DMS114 treated with DMSO at 0.1 percent for 48 hours (cell line): ENCODE measurements at regions not wholly inside any gene's neighbourhood (a gene's known extent, or its start where the extent isn't known, plus 50 kb on each side); places are given as distances from the start of the nearest gene placed in this dataset.
"Not testable (repeated sequence)": the region's sequence is repeated elsewhere in the genome, so short reads cannot be mapped to it uniquely, and the experiment has no call there.

Experiments
- DNase-seq: peaks from one replicate; lab custom pipeline; 2025; ENCODE audit not compliant: unreplicated experiment; lab: John Stamatoyannopoulos, UW

DNA sequence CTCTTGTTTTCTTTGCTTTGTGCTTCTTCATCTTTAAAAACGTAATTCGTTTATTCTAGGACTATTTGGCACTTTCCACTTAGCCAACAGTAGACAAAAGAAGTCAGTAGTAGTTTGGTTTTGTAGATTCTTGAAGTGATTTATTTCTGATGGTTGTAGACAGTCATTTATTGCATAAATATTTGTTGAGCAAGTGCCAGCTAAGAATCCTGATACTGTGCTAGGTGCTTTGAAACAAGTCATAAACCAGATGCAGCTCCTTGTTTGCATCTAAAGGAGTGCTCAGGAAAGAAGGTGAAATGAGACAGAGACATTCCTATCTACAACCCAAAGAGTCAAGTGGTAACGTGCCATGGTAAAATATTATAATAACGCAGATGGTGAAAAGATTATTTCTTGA, 469.1 kb downstream of the GJA1 start:
- no peak for DNase-seq

DNA sequence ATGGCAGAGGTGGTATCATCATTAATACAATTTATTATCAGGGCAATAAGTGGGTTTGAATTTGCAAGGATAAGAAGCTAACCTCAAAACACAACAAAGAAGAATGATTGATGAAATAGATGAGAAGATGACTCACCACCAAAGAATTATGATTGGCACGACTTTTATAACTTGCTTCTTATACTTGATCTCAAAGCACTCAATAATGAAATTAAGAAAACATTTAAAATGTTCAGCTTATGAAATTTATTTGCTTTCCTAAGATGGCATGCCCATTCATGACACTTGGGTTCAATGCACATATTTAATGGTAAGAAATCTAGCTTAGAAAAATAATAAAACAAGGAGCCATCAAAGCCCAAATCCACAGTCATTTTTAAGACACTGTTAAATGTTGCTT, 477.5 kb downstream of the GJA1 start:
- no peak for DNase-seq

DNA sequence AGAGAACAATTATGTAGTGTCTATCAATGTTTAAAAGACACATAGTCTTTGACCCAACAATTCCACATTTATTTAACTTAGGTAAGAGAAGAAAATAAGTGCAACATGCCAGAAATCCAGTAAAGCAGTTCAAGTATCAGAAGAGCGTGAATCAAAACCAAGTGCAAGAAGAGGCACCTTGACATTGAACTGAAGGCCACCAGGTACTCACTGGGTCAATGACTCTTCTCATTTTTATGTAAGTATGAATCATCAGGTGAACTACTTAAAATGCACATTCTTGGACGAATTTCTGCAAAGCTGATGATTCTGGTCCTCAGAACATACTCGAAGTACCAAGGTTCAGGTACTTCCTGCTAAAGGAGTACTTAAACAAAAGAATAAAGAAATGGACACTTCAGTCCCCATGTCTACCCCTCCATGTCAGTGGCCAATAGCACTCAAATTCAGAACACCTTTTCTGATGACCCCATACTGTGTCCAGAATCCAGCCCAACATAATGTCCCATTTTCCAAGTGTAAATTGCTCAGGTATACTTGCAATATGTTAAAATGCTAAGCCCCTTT, 481.9 kb downstream of the GJA1 start:
- no peak for DNase-seq

DNA sequence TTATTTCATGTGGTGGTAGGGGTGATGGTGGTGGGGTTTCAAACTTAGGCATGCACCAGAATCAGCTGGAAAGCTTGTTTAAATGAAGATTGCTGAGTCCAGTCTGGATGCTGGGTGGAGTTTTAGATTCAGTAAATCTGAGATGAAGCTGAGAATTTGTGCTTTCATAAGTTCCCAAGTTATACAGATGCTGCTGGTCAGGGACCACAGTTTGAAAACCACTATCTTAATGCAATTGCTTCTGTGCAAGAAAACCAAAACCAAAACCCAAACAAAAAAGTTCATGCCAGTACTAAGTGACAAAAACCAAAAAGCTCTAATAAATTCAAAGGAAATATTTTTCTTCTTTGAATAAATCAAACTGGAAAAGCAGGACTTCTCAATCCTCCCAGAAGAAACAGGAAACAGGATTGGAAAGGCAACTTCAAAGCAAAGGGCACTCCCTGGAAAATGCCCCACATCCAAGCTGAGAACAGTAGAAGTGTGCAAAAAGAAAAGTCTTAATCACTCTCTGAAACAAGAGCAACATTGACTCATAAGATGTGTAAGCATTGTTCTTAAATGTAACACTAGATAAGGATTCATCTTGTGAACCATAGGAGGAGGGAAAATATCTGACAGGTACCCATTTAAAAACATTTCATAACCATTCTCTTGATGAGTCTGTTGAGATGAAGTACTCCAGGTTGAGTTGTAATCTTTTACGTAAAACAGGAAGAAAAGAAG, 481.5 kb upstream of the HSF2 start:
- no peak for DNase-seq

DNA sequence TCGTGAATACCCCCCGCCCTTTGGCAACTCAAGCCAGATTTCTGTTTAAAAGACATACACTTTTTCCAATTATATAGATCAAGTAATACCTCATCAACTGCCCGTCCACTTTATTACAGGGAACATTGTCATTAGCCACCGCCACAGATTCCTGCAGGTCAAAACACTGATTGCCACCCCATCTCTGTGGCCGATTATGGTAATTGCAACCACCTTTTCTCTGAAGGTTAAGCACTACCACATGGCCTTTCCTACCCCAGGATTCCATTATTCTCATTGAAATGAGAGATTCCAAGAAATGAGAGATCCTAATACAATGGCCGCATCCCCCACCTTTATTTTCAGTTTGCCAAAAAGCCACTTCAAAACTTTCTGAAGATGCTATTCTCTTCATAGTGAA, 478.8 kb upstream of the HSF2 start:
- DNase-seq: no peak

DNA sequence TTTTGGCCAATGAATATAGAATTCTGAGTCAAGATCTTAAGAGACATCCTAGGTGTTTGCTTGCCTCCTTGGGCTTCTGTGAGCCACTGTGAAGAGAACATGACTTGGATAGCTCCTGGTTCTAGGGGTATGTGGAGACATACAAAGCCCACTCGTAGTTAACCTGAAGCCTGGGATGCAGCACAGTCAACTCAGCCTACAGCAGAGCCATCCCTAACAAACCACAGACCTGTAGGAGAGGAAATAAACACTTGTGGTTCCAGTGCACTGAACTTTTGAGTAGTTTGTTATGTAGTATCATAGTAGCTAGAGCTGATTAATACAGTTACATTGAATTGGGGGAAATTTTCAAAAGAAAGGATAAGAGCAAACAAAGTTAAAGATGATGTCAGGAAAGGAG, 474.4 kb upstream of the HSF2 start:
- DNase-seq: no peak

DNA sequence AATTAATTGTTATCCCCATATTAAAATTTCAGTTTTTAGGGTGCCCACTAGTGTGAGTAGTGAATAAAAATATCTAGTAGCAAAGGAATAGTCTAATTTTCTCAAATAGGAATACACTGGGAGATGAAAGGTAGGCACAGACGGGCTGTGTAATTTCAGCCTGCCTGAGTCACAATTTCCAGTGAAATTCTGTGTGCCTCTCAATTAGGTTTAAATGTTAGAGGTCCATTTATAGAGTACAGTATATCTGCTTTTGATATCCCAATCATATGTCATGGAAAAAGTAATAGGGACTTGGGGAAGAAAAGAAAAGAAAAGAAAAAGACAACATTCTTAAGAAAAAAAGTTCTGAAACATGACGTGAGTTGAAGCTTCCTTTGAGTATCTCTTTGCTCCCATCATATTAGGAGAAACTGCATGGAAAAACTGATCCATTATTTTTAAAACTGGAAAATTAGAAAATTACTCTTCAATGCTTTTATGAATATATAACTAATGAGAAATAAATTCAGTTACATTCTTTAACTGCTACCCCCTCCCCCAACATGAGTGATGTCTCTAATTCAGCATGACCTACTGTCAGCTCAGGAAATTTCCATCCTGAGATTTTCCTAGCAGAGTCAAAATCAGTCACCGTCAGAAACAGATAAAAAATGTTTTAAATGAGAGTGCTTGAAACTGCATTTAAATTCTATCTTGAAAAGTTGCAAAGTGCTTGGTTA, 473.8 kb upstream of the HSF2 start:
- no peak for DNase-seq

DNA sequence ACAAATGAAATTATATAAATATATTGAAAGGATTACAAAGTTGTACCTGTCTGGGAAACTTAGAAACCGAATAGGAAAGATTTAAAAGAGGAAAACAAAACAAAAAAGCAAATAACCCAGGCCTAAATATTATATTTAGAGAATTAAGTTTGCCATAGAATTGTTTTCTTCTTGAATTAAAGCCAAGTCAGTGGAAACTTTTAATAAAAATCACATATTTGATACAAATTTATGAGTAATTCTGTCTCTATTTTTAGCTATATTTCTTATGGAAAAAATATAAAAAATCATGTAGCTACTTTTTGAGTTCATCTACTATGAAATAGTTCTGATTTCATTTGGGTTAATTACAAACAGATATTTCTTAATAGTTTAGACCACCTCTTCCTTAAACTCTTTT, 470.2 kb upstream of the HSF2 start:
- no peak for DNase-seq

DNA sequence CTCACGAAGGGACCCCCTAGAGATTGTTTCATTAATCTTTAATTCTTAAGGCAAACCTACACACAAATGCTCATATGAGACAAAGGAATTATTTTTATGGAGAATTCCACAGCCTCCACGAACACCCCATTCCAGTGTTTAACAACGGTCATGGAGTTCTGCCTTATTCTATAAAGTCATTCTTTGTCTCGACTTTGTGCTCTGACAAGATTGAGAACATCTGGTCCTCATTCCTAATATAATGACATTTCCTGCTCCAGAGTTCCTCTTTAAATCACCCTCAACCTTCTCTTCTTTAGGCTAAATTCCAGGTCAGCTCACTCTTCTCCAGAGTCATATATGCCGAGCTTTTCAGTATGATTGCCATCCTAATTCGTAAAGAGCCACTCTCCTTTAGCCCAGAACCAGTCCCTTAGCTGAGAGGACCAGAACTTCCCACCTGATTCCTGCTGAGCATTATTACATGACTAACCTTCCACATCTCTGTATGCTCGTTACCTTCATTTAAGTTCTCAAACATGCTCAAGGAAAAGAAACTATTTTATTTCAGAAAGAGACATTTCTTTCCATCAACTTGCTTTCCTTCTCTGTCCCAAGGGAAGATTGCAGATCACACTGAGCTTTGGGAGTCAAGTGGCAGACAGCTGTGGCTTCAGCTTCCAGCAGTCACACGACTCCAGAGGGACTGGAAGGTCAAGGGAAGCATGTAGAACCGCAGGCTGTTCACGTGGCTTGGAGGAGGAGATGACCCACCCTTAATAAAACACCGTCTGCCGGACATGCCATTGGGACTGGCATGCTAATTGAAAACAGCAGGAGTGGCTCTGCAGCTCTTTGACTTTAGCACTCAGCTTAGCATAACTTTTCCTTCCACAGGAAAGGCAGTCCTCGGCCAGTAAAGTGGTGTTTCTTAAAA, 467.1 kb upstream of the HSF2 start:
- peak; percentile 90 for DNase-seq

DNA sequence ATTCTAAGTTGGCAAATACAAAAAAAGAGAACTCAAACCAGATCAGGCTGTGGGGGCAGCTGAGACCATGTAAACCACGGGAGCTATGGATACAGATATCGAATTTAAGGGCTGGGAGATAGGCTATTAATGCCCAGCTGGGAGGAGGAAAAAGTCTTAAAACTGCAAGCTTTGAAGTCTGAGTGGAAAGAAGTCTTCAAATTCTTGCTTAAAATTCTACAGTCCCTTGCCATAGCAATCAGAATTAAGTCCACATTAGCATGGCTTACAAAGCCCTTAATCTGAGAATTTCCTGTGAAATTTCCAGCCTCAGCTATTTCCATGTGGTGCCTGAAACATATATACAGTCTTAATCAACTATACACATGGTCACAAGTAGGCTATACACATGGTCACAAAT, 465.0 kb upstream of the HSF2 start:
- no peak for DNase-seq

DNA sequence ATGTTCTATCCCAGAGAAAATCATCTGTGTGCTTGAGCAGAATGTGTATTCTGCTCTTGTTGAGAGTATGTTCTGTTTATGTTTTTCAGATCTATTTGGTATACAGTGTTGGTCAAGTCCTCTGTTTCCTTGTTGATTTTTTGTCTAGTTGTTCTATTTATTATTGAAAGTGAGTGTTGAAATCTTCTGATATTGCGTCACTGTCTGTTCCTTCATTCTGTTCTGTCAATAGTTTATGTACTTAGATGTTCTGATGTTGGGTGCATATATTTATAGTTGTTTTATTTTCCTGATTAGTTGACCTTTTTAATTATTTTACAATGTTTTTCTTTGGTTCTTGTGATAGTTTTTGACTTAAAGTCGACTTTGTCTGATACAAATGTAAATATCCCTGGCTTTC, 458.7 kb upstream of the HSF2 start:
- no peak for DNase-seq

DNA sequence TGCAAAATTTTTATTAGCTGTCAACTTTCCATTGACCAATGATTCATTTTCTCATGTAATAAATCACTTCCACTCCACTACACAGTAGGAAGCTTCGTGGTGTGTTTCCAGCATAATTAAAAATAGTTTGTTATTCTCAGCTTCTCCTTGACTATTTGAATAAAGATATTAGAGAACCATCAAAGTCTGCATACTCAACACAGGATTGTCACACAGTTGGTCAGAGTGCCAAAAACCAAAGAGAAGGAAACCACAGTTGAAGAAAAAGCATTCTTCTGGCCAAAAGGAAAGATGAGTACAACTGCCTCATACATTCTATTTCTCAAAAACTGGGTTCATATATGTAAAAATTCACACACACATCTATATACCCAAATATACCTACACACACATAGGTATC, 455.1 kb upstream of the HSF2 start:
- no peak for DNase-seq

DNA sequence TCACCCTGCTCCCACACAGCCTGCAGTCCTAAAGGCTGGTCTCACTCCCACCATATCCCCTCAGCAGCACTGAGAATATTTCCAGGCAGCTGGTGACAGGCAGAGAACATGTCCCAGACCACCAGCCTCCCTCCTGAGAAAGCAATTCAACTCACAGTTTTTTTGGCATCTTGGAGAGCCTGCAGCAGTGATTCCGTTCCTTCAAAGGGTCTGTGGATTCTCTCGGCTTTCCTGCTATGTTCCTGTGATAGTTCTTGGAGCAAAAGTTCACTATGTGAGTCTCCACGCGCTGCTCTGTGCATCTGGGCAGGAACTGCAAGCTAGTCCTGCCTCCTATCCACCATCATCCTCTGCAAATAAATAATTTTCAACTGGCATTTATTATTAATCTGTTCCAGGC, 448.3 kb upstream of the HSF2 start:
- DNase-seq: no peak

DNA sequence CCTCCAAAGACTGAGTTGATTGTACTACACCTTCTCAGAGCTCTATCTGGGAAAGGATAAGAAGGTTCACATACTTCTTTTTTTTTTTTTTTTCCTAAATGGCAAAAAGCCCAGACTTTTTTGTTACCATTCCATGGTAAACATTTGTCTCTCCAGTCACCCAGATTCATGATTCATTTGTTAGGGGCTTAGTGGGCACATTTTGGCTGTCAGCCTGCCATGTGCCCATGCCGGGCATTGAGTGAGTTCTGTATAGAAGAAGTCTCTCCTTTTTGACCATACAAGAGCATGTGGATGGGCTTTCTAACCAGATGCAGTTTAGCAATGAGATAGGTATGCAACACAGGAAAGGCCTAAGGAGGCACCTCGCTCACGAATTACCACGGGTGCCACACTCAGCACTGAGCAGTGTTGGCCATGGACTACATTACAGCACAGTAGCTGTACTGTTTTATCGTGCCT, 447.5 kb upstream of the HSF2 start:
- DNase-seq: no peak

DNA sequence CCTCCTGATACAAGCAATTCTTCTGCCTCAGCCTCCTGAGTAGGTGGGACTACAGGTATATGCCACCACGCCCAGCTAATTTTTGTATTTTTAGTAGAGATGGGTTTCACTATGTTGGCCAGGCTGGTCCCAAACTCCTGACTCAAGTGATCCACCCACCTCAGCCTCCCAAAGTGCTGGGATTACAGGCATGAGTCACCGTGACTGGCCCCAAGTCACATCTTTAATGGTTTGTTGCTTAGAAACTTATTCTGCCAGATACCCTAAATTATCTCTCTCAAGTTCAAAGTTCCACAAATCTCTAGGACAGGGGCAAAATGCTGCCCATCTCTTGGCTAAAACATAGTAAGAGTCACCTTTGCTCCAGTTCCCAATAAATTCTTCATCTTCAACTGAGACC, 444.1 kb upstream of the HSF2 start:
- not testable (repeated sequence) for DNase-seq

DNA sequence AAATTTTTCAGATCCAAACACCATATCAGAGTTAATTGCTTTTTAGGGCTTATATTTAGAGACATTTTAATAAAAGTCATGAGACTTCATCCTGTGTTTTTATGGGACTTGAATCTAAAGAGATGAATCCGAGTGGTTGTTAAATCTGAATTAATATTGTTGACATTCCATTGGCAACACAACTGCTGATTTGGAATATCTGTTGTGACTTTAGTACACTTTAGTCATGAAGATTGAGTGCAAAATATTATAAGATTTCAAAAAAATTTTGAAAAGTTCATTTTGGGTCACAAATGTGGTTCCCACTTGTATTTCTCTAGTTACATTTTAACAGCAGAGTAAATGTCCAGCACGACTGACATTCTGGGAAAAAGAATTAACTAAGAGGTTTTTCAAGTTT, 442.7 kb upstream of the HSF2 start:
- DNase-seq: no peak

DNA sequence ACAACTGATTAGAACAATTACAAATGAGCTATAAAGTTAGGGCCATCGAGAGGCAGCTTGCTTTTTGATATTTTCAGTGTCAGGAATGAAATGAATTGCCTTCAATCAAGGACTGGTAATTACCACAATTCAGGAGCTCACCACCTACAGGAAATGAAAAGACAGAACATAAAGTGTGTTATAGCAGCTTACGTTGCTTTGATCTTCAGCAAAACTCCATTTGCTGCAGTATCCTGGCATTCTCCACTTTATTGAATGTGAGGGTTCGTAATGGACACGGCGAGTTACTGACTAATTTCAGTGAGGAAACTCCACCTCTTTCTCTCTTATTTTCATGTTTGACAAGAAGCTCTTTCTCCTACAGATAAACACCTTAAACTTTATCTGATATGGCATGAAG, 440.0 kb upstream of the HSF2 start:
- DNase-seq: no peak

DNA sequence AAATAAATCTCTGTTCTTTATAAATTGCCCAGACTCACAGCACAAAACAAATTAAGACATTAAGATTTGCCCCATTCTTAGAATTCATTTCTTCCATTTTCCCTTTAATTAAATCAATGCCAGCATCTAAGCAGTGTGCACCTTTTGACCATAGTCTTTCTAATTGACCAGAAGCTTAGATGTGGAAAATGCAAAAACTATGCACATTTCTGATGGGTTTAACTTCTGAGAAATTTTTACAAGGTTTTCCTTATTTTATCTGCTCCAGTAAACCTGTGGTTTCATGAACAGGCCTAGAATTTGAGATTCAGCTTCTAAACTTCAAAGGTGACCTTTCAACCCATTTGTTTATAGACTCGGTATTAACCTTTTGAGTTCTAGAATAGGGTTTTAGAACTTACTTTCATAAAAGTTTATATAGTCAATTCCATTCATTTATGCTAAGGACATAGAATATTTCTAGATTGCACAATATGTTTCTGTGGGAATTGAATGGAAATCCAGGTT, 437.8 kb upstream of the HSF2 start:
- no peak for DNase-seq

DNA sequence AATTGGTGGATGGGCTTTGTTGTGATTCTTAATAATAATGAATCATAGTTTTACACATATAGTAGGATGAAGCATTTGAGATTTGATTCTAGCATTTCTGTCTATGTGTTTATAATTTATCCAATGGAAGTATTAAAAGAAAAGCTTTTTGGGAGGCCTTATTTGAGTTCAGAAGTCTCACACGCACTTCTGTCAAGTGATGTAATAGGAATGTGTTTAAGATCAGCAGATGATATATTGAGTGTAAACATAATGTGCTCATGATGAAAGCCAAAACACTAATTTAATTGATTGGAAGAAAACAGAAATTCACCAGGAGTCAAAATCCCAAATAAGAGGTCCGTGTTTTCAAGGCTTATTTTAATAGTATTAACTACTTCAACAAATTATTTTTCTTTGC, 435.6 kb upstream of the HSF2 start:
- DNase-seq: no peak

DNA sequence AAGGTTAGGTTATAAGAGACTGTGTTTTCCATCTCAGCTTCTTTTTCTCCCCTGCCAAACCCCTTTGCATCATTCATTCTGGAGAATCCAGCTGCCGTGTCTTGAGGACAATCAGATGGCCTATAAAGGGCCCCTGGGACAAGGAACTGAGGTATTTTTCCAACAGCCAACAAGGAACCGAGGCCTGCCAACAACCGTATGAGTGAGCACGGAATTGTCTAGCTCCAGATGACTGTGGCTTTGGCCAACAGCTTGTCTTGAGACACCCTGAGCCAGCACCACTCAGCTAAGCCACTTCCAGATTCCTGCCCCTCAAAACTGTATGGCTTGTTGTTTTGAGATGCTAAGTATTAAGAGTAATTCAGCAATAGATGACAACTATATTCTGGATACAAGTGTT, 433.7 kb upstream of the HSF2 start:
- no peak for DNase-seq

DNA sequence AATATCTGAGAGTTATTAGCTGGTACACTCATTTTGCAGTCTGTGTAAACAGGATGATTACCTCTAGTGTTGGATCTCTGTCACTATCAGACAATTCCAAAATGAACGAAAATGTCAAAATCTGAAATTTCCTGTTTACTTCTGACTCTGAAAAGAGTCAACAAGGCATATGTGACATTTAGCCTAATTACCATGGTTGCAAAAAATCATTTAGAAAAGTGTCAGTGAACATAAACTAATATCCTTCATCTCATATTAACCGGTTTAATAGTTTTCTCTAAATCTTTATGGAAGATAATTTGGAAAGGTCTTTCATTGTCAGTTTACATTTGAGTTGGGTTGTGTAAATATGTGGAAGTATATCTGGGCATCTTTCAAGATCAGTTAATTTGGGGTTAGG, 431.8 kb upstream of the HSF2 start:
- DNase-seq: no peak
